Breast epithelium (tissue), 4 donors: ENCODE measurements at regions not wholly inside any gene's neighbourhood (a gene's known extent, or its start where the extent isn't known, plus 50 kb on each side); places are given as distances from the start of the nearest gene placed in this dataset.

ENCODE experiments used
- DNase-seq, 2 donors: peaks; one replicate each; pipeline ENCODE4 v3.0.0-alpha.2; 2019; ENCODE audit warnings: low spot score in 2 of 2
- H3K27ac ChIP-seq, 2 donors: fragments of 200-600 bp; sonication (generic) in 1 of 2; one replicate each; pipeline ENCODE4 v1.5.1; 2016 to 2019; ENCODE audit warnings: mild to moderate bottlenecking in 1 of 2
- H3K27me3 ChIP-seq, 2 donors: fragments of 200-600 bp; sonication (generic) in 1 of 2; one replicate each; pipeline versions ENCODE4 v1.5.1 to v1.6.0; 2017 to 2019; ENCODE audit warnings: control low read depth in 1 of 2, mild to moderate bottlenecking in 1 of 2
- H3K36me3 ChIP-seq: fragments of 200-600 bp; one replicate; pipeline ENCODE4 v1.5.1; 2019
- H3K4me1 ChIP-seq, 2 donors: fragments of 200-600 bp; sonication (generic); one replicate each; pipeline ENCODE4 v1.5.1; 2016 to 2019; ENCODE audit warnings: control low read depth in 1 of 2
- H3K4me3 ChIP-seq, 3 donors: fragments of 200-600 bp; sonication (generic); 1 replicate in 2 of 3; 2 replicates in 1 of 3; pipeline ENCODE4 v1.5.1; 2016 to 2019; ENCODE audit warnings: mild to moderate bottlenecking in 3 of 3, moderate library complexity in 2 of 3
- H3K9me3 ChIP-seq, 2 donors: fragments of 200-600 bp; sonication (generic) in 1 of 2; one replicate each; pipeline ENCODE4 v1.5.1; 2016 to 2019; ENCODE audit warnings: control low read depth in 1 of 2
- POLR2A ChIP-seq: fragments of 450-650 bp; IDR thresholded peaks from one replicate; pipeline ENCODE4 v1.6.1; 2016; ENCODE audit warnings: antibody characterized with exemption, mild to moderate bottlenecking, moderate library complexity
- POLR2AphosphoS5 ChIP-seq, 3 donors: sonication (generic); formaldehyde crosslinking; IDR thresholded peaks; one replicate each; pipeline ENCODE4 v1.6.1; 2017; ENCODE audit warnings: antibody characterized with exemption in 3 of 3
- intact Hi-C: fragments of 100-400 bp; cut with DNase I; formaldehyde crosslinking; loops from one replicate; pipeline ENCODE4 v1.15.1; 2023; ENCODE audit warnings: low total_unique reads
- TF ChIP-seq, protein P1 (sequence below), 3 donors: fragments of 450-650 bp; IDR thresholded peaks; one replicate each; pipeline ENCODE4 v1.5.1; 2016 to 2017; ENCODE audit warnings: antibody characterized with exemption in 3 of 3, mild to moderate bottlenecking in 3 of 3, moderate library complexity in 3 of 3

DNA sequence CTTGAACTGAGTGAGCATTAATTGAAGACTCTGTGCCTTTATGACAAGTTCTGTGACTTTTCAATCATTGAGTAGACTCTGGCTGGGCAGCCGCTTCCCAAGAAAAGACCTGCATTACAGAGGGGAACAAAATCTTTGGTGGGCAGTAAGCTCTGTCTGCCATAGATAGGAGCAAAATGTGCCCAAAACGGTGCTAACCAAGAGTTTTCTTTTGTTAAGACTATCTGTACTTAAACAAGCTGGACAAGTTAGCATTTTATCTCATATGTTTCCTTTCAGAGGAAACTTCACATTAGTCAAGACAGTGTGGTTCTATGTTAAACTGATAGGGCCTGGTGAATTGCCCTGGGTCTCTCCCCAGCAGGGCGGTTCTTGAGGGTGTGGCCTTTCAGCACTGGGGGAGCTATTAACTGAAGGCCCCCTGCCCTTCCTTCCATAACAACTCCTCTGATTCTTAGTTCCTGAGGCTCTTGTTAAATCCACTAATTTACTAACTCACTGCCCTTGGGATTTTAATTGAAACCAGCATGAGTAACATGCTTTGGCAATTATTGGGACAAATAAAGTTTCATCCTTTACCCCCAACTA, 219.6 kb downstream of the KTN1 start:
- intact Hi-C loops: no loop called here
- no peaks in the 10 kb centered on the region for H3K27me3 ChIP-seq
- H3K4me1 ChIP-seq: no peaks in the 10 kb centered on the region
- TF ChIP-seq, protein P1, sequence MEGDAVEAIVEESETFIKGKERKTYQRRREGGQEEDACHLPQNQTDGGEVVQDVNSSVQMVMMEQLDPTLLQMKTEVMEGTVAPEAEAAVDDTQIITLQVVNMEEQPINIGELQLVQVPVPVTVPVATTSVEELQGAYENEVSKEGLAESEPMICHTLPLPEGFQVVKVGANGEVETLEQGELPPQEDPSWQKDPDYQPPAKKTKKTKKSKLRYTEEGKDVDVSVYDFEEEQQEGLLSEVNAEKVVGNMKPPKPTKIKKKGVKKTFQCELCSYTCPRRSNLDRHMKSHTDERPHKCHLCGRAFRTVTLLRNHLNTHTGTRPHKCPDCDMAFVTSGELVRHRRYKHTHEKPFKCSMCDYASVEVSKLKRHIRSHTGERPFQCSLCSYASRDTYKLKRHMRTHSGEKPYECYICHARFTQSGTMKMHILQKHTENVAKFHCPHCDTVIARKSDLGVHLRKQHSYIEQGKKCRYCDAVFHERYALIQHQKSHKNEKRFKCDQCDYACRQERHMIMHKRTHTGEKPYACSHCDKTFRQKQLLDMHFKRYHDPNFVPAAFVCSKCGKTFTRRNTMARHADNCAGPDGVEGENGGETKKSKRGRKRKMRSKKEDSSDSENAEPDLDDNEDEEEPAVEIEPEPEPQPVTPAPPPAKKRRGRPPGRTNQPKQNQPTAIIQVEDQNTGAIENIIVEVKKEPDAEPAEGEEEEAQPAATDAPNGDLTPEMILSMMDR (IDR thresholded peaks at IDR 0.05): no peak
- TF ChIP-seq POLR2A: no peak
- TF ChIP-seq POLR2AphosphoS5 (IDR thresholded peaks at IDR 0.05): no peak
- H3K4me3 ChIP-seq: no peak overlapping the region
- no peaks in the 10 kb centered on the region for H3K9me3 ChIP-seq
- no peak overlapping the region for H3K27ac ChIP-seq
- H3K36me3 ChIP-seq: no peaks in the 10 kb centered on the region
- no peak for DNase-seq

DNA sequence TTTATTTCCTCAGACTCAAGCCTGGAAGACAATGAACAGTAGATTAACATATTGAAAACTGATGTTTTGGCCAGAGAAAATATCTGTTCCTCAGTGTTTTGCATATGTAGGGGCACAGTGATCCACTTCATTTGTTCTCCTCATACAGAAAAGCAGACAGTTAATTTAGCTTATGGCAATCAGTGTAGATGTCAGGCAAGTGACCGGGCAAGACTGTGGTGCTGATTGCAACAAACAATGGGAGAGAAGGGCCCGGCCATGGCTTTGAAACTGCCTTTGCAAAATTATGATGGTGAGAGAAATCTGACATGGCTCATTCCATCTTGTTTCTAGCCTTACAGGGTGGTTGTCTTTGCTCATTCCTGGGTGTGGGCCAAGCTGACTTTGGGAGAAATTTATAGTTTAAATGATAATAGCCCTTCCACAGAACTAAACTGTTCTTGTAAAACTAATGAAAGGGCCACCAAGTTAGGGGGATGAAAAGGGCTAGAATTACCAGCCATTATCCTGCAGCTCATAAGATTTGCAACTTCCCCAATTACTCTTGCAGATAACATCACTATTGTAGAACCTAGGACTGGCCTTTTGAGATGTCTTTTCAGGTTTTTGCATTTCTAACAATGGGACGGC, 220.3 kb downstream of the KTN1 start:
- H3K9me3 ChIP-seq: no peaks in the 10 kb centered on the region
- DNase-seq: no peak
- intact Hi-C loops: no loop called here
- H3K27ac ChIP-seq: no peak overlapping the region
- H3K36me3 ChIP-seq: no peaks in the 10 kb centered on the region
- no peaks in the 10 kb centered on the region for H3K27me3 ChIP-seq
- no peak overlapping the region for H3K4me3 ChIP-seq
- TF ChIP-seq POLR2A: no peak
- TF ChIP-seq, protein P1 (IDR thresholded peaks at IDR 0.05): no peak
- H3K4me1 ChIP-seq: no peaks in the 10 kb centered on the region

DNA sequence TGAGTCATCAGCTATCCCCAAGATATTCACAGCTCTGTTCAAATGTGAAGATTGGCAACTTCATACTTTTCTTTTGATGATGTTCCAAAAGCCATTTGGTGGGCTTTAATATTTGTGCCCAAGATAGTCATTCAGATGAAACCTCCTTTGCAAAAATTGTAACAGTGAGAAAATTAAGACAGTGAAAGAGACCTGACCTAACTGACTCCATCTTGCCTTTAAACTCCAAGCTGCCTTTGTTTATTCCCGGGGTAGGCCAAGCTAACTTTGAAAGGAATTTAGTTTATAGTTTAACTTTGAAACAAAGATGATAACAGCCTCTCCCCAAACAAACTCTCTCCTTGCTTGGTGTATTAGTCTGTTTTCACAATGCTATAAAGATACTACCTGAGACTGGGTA, 221.1 kb downstream of the KTN1 start:
- TF ChIP-seq POLR2AphosphoS5 (IDR thresholded peaks at IDR 0.05) (no peak), POLR2A (no peak)
- TF ChIP-seq, protein P1 (IDR thresholded peaks at IDR 0.05): no peak
- no peak overlapping the region for H3K27ac ChIP-seq
- no peaks in the 10 kb centered on the region for H3K9me3 ChIP-seq
- H3K36me3 ChIP-seq: no peaks in the 10 kb centered on the region
- H3K27me3 ChIP-seq: no peaks in the 10 kb centered on the region
- intact Hi-C loops: no loop called here
- no peaks in the 10 kb centered on the region for H3K4me1 ChIP-seq
- DNase-seq: no peak
- H3K4me3 ChIP-seq: no peak overlapping the region

DNA sequence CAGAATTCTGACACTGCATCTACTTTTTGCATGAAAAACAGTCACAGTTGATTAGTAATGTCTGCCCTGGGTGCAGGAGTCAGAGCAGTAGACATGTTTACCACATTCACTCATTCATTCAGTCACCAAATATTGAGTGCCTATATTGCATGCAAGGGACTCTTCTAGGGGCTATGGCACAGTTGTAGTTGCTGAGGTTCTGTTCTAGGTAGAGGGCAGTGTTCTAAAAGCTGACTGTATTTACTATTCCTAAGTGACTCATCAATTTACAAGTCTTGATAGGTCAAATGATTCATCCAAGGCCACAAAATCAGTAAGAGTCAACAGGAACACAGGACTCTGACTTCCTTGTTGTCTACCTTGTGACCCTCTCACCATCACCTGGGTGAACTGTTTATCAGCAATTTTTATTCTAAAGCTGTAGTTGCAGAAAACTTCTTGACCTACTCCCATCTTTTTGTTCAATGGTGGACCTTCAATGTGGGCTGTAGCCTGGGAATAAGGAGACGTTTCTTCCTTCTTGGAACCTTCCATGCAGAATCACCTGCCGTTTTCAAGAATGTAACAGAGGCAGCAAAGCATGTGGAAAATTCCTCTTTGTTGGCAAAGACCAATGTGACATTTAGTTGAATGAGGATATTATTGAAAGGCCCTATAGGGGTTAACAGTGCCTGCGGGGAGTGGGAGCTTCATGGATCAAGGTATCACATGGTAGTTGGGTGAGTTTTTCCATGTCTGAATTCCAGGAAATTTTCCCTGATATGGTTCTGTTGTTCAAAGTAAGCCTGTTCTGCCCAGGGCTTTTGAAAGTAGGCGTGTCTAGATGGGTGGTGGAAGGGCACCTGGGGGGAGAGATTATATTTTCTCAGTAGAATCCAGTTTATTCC, 223.2 kb downstream of the KTN1 start:
- no peak overlapping the region for H3K27ac ChIP-seq

More for the DNA sequence above, 223.2 kb downstream of the KTN1 start:
- Histone ChIP-seq H3K9me3 (no peaks in the 10 kb centered on the region), H3K36me3 (no peaks in the 10 kb centered on the region), H3K4me1 (peaks cover 0 to 7% of the 10 kb centered on the region in 2 donors), H3K4me3 (no peak overlapping the region), H3K27me3 (no peaks in the 10 kb centered on the region)
- TF ChIP-seq, protein P1 (IDR thresholded peaks at IDR 0.05): no peak
- no peak for TF ChIP-seq POLR2AphosphoS5 (IDR thresholded peaks at IDR 0.05)
- TF ChIP-seq POLR2A: no peak
- DNase-seq: no peak
- intact Hi-C loops: no loop called here
